ENCODE measurements at regions not wholly inside any gene's neighbourhood (a gene's known extent, or its start where the extent isn't known, plus 50 kb on each side); places are given as distances from the start of the nearest gene placed in this dataset.

DNA sequence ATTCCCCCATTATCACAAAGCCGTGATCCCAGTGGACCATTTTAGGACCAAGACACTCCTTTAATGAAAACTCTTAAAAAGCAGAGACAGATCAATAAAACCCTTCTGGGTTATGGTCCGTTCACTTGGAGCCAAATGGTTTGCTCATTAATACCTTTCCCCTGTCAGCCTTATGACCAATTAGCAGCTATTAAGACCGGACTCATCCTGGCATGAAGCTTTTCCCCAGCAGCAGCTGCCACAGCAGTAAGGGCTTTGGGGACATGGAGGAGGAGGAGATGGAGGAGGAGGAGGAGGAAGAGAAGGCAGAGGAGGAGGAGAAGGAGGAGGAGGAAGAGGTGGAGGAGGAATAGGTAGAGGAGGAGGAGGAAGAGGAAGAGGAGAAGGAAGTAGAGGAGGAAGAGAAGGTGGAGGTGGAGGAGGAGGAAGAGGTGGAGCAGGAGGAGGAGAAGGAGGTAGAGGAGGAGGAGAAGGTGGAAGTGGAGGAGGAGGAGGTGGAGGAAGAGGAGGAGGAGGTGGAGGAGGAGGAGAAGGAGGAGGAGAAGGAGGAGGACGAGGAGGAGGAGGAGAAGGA lies 50.1 kb upstream of the IRX3 start:
- TF ChIP-seq, protein P1, sequence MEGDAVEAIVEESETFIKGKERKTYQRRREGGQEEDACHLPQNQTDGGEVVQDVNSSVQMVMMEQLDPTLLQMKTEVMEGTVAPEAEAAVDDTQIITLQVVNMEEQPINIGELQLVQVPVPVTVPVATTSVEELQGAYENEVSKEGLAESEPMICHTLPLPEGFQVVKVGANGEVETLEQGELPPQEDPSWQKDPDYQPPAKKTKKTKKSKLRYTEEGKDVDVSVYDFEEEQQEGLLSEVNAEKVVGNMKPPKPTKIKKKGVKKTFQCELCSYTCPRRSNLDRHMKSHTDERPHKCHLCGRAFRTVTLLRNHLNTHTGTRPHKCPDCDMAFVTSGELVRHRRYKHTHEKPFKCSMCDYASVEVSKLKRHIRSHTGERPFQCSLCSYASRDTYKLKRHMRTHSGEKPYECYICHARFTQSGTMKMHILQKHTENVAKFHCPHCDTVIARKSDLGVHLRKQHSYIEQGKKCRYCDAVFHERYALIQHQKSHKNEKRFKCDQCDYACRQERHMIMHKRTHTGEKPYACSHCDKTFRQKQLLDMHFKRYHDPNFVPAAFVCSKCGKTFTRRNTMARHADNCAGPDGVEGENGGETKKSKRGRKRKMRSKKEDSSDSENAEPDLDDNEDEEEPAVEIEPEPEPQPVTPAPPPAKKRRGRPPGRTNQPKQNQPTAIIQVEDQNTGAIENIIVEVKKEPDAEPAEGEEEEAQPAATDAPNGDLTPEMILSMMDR (IDR thresholded peaks at IDR 0.05) = no peak
- no peak for TF ChIP-seq REST (IDR thresholded peaks at IDR 0.05; ENCODE audit: insufficient read depth in 1 of 2, low read depth in 2 of 2, low read length in 1 of 2)
- no peak for TF ChIP-seq POLR2AphosphoS5 (IDR thresholded peaks at IDR 0.05; ENCODE audit: low read depth, low read length)
- no peak for TF ChIP-seq SIN3A (IDR thresholded peaks at IDR 0.05; ENCODE audit: borderline replicate concordance, insufficient read depth, low read depth, low read length)
- TF ChIP-seq TCF7L2 (IDR thresholded peaks at IDR 0.05; ENCODE audit: low read depth, low read length) = no peak
